Lung (tissue), 11 donors: ENCODE measurements at regions not wholly inside any gene's neighbourhood (a gene's known extent, or its start where the extent isn't known, plus 50 kb on each side); places are given as distances from the start of the nearest gene placed in this dataset.

Experiments used
- ATAC-seq: fragments of 200-7000 bp; cut with Tn5 transposase; one replicate; pipeline ENCODE4 v1.9.1; 2020; ENCODE audit warnings: moderate number of reproducible peaks; ENCODE audit not compliant: insufficient read depth, low FRiP score
- DNase-seq, 3 donors: peaks; one replicate each; pipeline ENCODE4 v3.0.0-alpha.2; 2013 to 2017
- H3K27ac ChIP-seq, 2 donors: one replicate each; pipeline ENCODE4 v1.5.1; 2013; ENCODE audit warnings: mild to moderate bottlenecking in 2 of 2, moderate library complexity in 2 of 2, control low read depth in 1 of 2, inconsistent platforms in 1 of 2, low read depth in 1 of 2, low read length in 1 of 2
- H3K27me3 ChIP-seq, 3 donors: one replicate each; pipeline ENCODE4 v1.5.1; 2013; ENCODE audit warnings: low read length in 2 of 3; ENCODE audit not compliant: control insufficient read depth in 3 of 3, insufficient read depth in 3 of 3
- H3K36me3 ChIP-seq, 4 donors: one replicate each; pipeline ENCODE4 v1.5.1; 2013; ENCODE audit warnings: low read length in 4 of 4, mild to moderate bottlenecking in 1 of 4, moderate library complexity in 1 of 4; ENCODE audit not compliant: control insufficient read depth in 4 of 4, insufficient read depth in 4 of 4
- H3K4me1 ChIP-seq, 5 donors: one replicate each; pipeline ENCODE4 v1.5.1; 2013; ENCODE audit warnings: low read length in 5 of 5, mild to moderate bottlenecking in 2 of 5, moderate library complexity in 1 of 5; ENCODE audit not compliant: control insufficient read depth in 5 of 5, insufficient read depth in 5 of 5
- H3K4me3 ChIP-seq: one replicate; pipeline ENCODE4 v1.5.1; 2013; ENCODE audit warnings: mild to moderate bottlenecking, control low read depth, moderate library complexity
- H3K9ac ChIP-seq, 2 donors: one replicate each; pipeline ENCODE4 v1.5.1; 2013; ENCODE audit warnings: low read length in 2 of 2, control low read depth in 1 of 2; ENCODE audit not compliant: insufficient read depth in 1 of 2
- H3K9me3 ChIP-seq, 4 donors: one replicate each; pipeline ENCODE4 v1.5.1; 2013; ENCODE audit warnings: low read length in 3 of 4, mild to moderate bottlenecking in 1 of 4, moderate library complexity in 1 of 4; ENCODE audit not compliant: control insufficient read depth in 4 of 4, insufficient read depth in 3 of 4
- WGBS, 2 donors: extraction: QIAGEN DNeasy Blood & Tissue Kit; methylation state at CpG; one replicate each; pipeline ENCODE4 v1.1.7; 2013; 5-methylcytosine and 5-hydroxymethylcytosine counted together
- TF ChIP-seq, protein P1 (sequence below): IDR thresholded peaks from 2 replicates; pipeline ENCODE4 v1.5.1; 2012; ENCODE audit warnings: mild to moderate bottlenecking; ENCODE audit errors: control extremely low read depth, extremely low read depth
- donor health status: control.
- donor health status: control.
- donor health status: Bipolar disorder and iron deficiency.
- donor health status: healthy.
- donor health status: DM: yes; HTN: yes; CAD: no.

DNA sequence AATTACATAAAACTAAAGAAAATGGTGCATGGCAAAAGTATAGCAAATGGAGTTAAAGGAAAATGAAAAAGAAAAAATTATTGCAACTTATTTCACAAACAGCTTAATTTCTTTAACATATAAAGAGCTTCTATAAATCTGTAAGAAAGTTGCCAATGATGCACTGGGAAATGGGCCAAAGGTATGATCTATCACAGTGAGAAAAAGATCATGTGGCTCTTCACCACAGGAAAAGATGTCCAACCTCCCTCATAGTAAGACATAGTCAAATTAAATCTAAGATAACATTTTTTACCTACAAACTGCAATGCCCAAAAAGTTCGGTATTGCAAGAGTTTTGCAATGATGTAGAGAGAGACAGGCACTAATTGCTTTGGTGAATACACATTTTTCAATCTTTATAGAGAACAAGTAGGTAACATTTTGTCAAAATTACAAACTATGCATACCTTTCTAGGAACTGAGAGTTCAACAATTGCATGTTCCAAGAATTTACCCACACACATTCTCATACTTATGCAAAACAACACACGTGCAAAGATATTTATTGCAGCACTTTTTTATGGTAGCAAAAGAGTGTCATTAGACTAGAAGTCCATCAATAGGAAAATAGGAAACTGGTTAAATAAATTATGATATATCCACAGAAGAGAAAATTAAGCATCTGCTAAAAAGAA is 372.6 kb downstream of the QKI start:
- no peaks in the 10 kb centered on the region for H3K27me3 ChIP-seq
- H3K9ac ChIP-seq = no peak overlapping the region
- peaks cover 0 to 8% (median 0%) of the 10 kb centered on the region in 5 donors for H3K4me1 ChIP-seq
- TF ChIP-seq, protein P1, sequence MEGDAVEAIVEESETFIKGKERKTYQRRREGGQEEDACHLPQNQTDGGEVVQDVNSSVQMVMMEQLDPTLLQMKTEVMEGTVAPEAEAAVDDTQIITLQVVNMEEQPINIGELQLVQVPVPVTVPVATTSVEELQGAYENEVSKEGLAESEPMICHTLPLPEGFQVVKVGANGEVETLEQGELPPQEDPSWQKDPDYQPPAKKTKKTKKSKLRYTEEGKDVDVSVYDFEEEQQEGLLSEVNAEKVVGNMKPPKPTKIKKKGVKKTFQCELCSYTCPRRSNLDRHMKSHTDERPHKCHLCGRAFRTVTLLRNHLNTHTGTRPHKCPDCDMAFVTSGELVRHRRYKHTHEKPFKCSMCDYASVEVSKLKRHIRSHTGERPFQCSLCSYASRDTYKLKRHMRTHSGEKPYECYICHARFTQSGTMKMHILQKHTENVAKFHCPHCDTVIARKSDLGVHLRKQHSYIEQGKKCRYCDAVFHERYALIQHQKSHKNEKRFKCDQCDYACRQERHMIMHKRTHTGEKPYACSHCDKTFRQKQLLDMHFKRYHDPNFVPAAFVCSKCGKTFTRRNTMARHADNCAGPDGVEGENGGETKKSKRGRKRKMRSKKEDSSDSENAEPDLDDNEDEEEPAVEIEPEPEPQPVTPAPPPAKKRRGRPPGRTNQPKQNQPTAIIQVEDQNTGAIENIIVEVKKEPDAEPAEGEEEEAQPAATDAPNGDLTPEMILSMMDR = no peak
- no peak overlapping the region for H3K27ac ChIP-seq
- DNase-seq (no peak), ATAC-seq (no peak)
- H3K4me3 ChIP-seq = no peak overlapping the region
- no peaks in the 10 kb centered on the region for H3K36me3 ChIP-seq
- WGBS, 2 donors = 53 to 58% methylated on average over 2 of the region's 2 CpGs
- H3K9me3 ChIP-seq = no peaks in the 10 kb centered on the region

DNA sequence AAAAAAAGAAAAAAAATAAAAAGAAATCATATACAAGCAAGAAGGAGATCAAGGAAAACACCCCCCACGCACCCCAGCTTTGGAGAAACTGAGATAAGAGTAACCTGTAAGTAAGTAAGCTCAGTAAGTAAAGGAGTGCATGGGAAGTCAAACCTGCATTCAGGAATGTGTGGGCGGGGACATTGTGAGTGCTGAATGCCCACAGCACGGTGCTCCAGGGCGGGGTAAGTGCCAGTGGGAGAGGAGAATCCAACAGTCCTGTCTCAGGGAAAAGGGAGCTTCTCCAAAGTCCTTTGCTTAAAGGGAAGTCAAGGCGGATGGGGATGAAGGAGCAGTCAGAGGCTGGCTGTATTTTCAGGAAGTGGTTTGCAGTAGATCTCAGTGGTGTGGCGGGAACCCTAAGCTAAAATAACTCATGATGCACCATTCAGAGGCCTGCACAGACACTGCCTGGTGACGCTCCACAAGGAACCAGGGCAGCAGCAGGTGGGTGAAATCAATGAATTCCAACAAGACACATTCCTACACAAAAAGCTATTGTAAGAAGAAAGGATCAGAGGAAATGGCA is 368.0 kb downstream of the QKI start:
- WGBS, 2 donors = 57 to 65% methylated on average over 7 of the region's 7 CpGs
- peaks cover 0 to 17% (median 3%) of the 10 kb centered on the region in 5 donors for H3K4me1 ChIP-seq
- DNase-seq = peak in 1 of 3 donors; percentile 16
- no peak overlapping the region for H3K4me3 ChIP-seq
- H3K27me3 ChIP-seq = no peaks in the 10 kb centered on the region
- no peak for ATAC-seq
- TF ChIP-seq, protein P1 = no peak
- no peak overlapping the region for H3K9ac ChIP-seq
- H3K36me3 ChIP-seq = no peaks in the 10 kb centered on the region
- no peaks in the 10 kb centered on the region for H3K9me3 ChIP-seq
- H3K27ac ChIP-seq = no peak overlapping the region

DNA sequence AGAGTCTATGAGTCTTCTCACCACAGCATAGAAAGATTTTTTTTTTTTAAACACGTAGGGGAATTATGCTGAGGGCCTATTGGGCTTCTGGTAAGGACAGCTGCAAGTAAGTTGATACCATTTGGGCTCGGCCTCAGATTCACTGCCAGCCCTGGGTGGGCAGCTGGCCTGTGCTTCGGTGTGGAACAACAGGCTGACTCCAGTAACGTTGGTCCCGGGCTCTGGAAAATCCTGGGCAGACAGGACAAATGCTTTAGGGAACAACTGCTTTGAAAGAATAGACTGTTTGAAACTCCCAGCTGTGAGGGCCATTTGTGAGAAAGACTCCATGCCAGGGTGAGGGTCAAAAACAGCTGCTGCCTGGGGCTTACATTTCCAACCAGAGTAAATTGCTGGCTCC is 366.5 kb downstream of the QKI start:
- no peak overlapping the region for H3K4me3 ChIP-seq
- H3K36me3 ChIP-seq = no peaks in the 10 kb centered on the region
- ATAC-seq (no peak), DNase-seq (peak; percentile 78 to 90 (median 83))
- no peaks in the 10 kb centered on the region for H3K27me3 ChIP-seq
- TF ChIP-seq, protein P1 = no peak
- no peaks in the 10 kb centered on the region for H3K9me3 ChIP-seq
- 87 to 93% methylated on average over 5 of the region's 5 CpGs for WGBS, 2 donors
- no peak overlapping the region for H3K9ac ChIP-seq
- peak overlapping the region in 1 of 2 donors; percentile 74 for H3K27ac ChIP-seq
- H3K4me1 ChIP-seq = peaks cover 0 to 22% (median 3%) of the 10 kb centered on the region in 5 donors
